NAMALWA (cell line): ENCODE measurements at regions not wholly inside any gene's neighbourhood (a gene's known extent, or its start where the extent isn't known, plus 50 kb on each side); places are given as distances from the start of the nearest gene placed in this dataset.
"Not testable (repeated sequence)": the region's sequence is repeated elsewhere in the genome, so short reads cannot be mapped to it uniquely, and the experiment has no call there.

Experiments used
- DNase-seq: peaks from one replicate; pipeline ENCODE4 v3.0.0-alpha.2; 2015; ENCODE audit warnings: low spot score

GRCh38 chr6:97347111-97347510 is 64.1 kb upstream of the MMS22L start:
- no peak for DNase-seq

- no peak for DNase-seq
Observed at GRCh38 chr6:97361286-97361685, 78.3 kb upstream of the MMS22L start.

GRCh38 chr6:97364327-97364726 is 81.3 kb upstream of the MMS22L start:
- no peak for DNase-seq

GRCh38 chr6:97382071-97382470 is 99.1 kb upstream of the MMS22L start:
- not testable (repeated sequence) for DNase-seq

- DNase-seq, result no peak
Observed at GRCh38 chr6:97392735-97393134, 109.7 kb upstream of the MMS22L start.

- peak; percentile 85 for DNase-seq
Observed at GRCh38 chr6:97394160-97394748, 111.2 kb upstream of the MMS22L start.

GRCh38 chr6:97396880-97397279 is 113.9 kb upstream of the MMS22L start:
- no peak for DNase-seq

- no peak for DNase-seq
Observed at GRCh38 chr6:97399208-97399607, 116.2 kb upstream of the MMS22L start.

- no peak for DNase-seq
Observed at GRCh38 chr6:97401533-97401932, 118.5 kb upstream of the MMS22L start.

GRCh38 chr6:97405818-97406409 is 122.9 kb upstream of the MMS22L start:
- no peak for DNase-seq

- DNase-seq, result no peak
Observed at GRCh38 chr6:97406633-97407032, 123.6 kb upstream of the MMS22L start.

GRCh38 chr6:97411610-97412009 is 128.6 kb upstream of the MMS22L start:
- DNase-seq, result no peak

GRCh38 chr6:97412511-97412910 is 129.5 kb upstream of the MMS22L start:
- DNase-seq, result no peak

- no peak for DNase-seq
Observed at GRCh38 chr6:97422171-97422570, 139.2 kb upstream of the MMS22L start.

- DNase-seq, result no peak
Observed at GRCh38 chr6:97423190-97423589, 140.2 kb upstream of the MMS22L start.

- no peak for DNase-seq
Observed at GRCh38 chr6:97427648-97428047, 144.6 kb upstream of the MMS22L start.

- DNase-seq, result peak; percentile 49
Observed at GRCh38 chr6:97437087-97437486, 154.1 kb upstream of the MMS22L start.

GRCh38 chr6:97438011-97438671 is 155.1 kb upstream of the MMS22L start:
- no peak for DNase-seq

GRCh38 chr6:97440590-97441176 is 157.7 kb upstream of the MMS22L start:
- DNase-seq, result peak; percentile 59

- no peak for DNase-seq
Observed at GRCh38 chr6:97443408-97444080, 160.5 kb upstream of the MMS22L start.

GRCh38 chr6:97445407-97445806 is 162.4 kb upstream of the MMS22L start:
- no peak for DNase-seq

GRCh38 chr6:97449444-97449966 is 166.5 kb upstream of the MMS22L start:
- no peak for DNase-seq
